GM19238 (cell line): ENCODE measurements at regions not wholly inside any gene's neighbourhood (a gene's known extent, or its start where the extent isn't known, plus 50 kb on each side); places are given as distances from the start of the nearest gene placed in this dataset.

Source experiments
- DNase-seq: peaks from one replicate; pipeline ENCODE4 v3.0.0; 2011; ENCODE audit warnings: low spot score; ENCODE audit not compliant: insufficient read length

DNA sequence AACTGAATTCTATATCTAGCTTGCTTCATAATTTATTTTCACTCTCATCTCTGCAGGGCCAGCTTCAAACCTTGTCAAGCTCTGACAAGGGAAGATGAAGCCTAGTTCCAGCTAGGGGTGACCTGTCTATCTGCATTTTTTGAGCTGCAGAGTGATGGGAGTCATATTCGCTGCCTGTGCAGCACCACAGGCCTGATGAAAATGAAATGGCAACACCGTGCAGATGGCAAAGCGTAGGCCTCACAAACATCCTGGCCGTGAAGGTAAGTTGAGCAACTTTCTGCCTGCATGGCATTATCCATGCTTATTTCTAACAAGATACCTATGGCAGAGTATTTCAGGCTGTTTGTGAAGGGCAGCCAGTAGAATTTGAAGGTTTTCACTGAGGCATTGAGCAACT is 86.4 kb upstream of the C1QTNF9B start:
- no peak for DNase-seq

DNA sequence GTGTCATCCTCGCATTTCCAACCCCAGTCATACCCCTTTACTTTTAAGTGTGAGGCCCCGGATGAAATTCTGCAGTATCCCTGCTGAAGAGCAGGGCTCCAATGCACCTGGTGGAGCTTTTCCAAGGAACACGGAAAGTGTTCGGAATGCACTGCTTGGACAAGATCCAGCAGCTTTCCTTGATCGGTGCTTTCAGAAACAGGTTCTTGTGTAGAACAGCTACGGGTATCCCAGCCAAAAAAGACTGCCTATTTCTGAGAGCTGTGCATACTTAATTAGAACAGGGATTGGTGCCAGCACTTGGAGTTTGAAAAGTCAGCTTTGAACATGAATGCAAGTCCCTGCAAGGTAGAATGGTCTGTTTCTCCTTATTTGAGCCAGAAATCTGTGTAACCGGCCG is 87.2 kb upstream of the C1QTNF9B start:
- DNase-seq, result no peak

GRCh38 chr13:23985060-23985459 is 87.8 kb upstream of the C1QTNF9B start:
- no peak for DNase-seq

- DNase-seq, result no peak
These were observed 88.5 kb upstream of the C1QTNF9B start for GRCh38 chr13:23985839-23986238.

DNA sequence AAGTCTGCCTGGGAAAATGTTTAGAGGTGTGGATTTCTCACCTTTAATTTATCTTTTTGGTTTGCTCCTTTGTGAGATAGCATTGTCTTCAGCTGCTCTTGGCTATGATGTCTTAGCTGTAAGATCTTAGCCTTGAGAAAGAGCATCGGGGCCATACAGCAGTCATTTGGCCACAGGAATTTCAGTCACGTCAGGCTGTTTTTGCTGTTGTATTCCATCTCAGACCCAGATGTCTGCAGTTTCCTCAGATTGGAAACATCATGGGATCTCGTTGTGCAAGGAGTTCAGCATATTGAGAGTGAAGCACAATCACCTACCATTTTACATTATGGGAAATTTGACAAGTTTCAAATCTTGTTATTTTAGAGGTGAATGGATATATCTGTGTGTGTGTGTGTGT is 89.3 kb upstream of the C1QTNF9B start:
- DNase-seq, result no peak

- DNase-seq, result no peak
These were observed 90.1 kb upstream of the C1QTNF9B start for GRCh38 chr13:23987331-23987894.

- DNase-seq, result no peak
These were observed 91.3 kb upstream of the C1QTNF9B start for GRCh38 chr13:23988546-23989122.

DNA sequence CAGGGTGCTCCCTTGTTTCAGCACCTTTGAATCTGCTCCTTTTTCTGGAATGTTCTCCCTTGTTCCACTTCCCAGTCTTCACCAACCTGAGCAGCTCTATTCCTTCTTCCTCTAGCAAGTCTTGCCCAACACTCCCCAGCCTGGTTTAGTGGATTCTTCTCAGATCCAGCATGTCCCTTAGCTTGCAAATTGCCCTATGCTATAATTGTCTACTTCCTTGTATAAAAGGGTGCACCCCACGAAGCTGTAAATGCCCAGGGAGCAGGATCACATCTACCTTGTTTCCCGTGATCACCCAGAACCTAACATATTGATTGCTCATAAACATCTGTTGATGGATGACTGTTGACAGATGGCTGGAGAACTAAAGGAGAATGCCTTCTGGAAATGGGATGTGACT is 93.2 kb upstream of the C1QTNF9B start:
- no peak for DNase-seq

GRCh38 chr13:23991119-23991518 is 93.8 kb upstream of the C1QTNF9B start:
- no peak for DNase-seq

- no peak for DNase-seq
These were observed 95.7 kb upstream of the C1QTNF9B start for GRCh38 chr13:23992781-23993679.

DNA sequence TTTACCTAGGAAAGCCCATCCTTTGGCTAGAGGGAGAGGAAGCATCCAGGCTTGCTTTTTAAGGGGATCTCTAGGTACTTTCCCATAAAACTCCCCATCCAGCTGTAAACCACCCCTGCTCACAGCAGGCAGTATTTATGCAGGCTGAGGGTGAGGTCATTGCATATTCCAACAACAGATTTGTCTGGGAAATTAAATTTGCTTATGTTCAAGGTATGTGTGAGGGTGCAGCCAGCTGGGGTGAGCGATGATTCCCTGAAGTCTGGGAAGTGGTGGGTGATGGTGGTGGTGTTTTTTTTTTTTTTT is 96.3 kb upstream of the C1QTNF9B start:
- no peak for DNase-seq

DNA sequence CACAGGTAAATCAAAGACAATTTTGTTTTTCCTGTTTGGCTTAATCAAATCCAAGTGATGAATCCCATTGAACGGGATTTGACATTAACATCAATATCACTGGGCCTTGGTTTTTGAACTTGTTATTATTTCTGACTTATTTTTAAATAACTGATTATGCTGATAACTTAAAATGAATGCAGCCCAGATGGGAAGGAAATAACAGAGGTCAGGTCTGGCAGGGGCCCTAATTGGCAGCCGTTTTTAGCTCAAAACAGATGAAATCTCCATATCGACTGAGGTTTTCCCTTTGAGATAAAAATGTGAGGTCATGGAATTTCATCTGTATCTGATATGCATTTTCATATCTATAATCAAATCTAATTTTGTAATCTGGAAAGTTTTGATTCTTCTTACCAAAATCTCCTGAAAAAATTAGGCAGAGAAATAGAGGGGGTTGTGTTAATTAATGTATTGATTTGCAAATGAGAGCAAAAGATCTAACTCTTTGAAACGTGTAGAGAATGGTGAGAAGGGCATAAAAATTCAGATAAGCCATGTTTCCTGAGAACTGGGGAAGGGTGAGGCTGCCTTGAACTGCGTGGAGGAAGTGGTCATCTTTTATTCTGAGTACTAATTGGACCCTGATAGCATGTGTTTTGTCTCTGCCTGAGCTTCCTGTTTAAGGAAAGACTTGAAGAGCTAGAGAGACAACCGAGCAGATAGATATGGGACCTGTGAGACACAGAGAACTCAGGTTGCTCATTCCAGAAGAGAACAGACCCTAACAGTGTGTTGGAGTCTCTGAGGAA is 98.2 kb upstream of the C1QTNF9B start:
- no peak for DNase-seq

GRCh38 chr13:23996456-23996855 is 99.2 kb upstream of the C1QTNF9B start:
- DNase-seq, result no peak

- no peak for DNase-seq
These were observed 102.1 kb upstream of the C1QTNF9B start for GRCh38 chr13:23999424-23999823.

DNA sequence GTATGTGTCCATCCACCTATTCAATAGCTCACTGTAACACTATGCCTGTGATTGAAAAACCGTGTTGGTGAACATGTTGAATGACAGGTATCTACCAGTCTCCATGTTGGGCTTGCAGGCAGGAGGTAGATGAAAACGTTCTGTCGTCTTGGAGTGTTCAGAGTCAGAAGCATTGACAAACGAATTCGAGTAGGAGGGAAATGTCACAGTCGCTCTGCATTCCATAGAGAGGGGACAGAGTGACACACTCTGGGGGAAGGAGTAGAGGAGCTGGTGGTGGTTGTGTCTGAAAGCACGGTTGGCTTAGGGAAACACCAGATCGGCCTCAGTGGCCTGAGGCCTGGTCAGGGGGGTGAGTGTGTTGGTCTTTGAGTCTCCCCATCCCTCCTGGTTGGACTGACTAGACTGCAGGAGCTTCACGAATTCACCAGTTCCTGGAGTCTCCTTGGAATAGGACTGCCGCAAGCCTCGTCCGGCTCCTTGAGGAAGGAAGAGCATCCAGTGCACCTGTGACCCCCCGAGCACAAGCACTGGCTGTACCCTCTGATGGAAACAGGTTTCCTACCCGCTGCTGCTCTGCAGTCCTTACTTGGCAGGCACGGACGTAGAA is 105.0 kb upstream of the C1QTNF9B start:
- no peak for DNase-seq

DNA sequence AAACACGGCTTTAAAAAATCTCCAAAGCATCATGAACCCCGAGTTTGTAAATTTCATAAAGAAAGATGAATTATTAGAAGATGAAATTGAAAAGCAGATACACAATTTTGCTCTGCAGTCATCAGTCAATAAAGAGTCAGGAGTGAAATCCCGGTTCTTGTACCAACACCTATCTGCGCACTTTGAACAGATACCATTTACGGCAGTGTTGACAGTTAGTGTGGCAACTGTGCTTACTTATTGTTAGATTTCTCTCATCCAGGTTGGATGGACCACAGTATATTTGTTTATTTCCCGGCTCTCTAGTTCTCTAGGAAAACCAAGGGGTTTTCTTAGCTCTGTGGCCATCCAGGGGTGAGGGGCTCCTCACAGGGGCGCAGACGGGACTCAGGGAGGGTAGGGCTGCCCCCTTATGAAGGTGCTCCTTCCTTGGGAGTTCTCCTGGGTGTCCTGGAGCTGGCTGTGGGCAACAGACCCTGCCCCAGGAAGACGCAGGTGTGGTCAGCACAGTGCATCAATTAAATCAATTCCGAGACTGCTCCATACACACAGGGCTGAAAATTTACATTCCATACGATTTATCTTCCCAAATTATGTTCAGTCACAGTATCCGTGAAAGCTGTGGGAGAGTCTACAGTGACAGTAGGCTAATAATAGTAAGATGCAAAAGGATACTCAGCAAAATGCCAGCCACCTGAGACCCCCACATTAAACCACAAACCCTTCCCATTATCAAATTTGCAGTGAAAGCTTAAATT is 107.0 kb upstream of the C1QTNF9B start:
- DNase-seq, result no peak

DNA sequence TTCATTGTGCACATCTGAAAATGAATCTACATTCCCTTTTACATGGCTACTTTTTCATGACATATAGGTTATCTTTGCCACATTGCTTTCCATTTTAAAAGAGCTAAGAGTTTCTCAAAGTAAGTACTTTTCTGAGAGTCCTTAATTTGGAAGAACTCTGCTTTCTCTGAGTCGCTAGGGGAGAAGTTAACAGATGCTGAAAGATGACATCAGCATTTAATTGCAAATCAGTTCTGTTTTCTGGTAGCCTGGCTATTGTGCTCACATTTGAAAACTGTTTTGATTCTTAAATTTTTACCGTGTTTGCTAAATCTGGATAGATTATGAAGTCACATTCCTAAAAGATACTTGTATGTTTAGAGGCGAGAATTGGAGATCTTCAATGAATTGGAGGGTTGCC is 107.7 kb upstream of the C1QTNF9B start:
- DNase-seq, result no peak

DNA sequence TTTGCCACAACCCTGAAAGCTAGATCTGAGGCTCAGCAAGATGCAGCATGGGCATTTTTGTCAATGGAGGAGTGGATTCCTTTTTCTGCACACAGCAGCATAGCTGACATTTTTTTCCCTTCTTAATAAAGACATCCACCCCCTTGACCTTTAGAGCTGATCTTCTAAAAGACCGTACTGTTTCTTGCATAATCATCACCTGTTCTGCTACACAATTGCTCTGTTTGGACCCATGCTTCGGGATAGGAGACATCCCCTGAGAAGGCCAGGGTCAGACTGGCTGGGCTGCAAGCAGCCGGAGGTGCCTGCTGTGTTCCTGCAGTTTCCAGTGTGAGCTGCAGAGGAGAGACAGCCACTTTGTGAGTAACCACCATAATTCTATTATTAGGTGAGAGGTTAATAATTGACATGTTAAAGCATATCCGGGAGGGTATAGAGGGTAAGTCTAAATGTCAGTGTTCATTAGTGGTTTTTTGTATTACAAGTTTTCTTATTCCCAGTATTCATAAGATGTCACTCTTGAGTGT is 108.5 kb upstream of the C1QTNF9B start:
- peak; percentile 61 for DNase-seq

DNA sequence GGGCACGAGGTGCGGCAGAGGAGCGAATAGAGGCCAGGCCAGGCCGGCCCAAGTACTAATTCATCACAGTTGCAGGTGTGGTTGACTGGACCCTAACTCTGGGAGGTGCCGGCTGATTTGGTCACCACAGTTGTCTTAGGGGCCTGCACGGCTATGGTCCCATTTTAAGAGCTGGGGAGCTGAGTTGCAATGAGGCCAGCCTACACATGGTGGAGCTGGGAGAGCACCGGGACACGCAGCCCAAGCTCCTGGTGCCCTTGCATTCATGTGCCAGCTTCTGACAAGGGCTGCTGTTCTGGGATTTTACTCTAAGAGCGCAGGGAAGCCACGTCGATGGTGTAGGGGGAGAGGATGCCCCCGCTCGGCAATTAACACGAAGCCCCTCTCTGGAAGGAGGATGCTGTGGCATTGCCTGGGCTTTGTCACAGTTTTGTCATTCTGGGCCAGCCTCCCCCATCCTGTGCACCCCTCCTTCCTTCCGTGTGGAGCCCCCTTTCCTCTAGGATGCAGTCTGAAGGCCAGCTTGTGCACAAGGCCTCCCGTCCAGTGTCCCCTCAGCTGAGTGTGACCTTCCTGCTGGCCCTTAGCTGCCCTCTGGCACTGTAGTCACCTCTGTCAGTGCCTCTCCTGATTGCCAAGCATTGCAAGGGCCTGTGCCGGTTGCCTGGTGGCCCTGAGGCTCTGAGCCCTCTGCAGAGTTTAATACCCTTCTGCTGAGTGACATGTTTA is 109.4 kb upstream of the C1QTNF9B start:
- no peak for DNase-seq
